ENCODE measurements at regions not wholly inside any gene's neighbourhood (a gene's known extent, or its start where the extent isn't known, plus 50 kb on each side); places are given as distances from the start of the nearest gene placed in this dataset.

DNA sequence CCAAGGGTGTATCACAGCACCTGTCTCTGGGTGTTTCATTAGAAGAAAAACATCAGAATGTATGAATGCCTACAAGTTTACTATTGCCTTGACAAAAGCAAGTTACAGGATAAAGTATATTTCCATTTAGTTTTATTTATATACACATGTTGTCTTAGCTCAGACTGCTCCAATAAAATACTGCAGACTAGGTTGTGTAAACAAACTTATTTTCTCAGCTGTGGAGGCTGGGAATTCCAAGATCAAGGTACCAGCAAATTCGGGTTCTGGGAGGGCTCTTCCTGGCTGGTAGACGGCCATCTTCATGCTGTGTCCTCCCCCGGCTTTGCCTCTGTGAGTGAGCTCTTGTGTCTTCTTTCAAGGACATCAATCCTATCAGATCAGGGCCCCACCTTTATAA, 77.1 kb upstream of the UNC5B start:
- TF ChIP-seq, protein P1, sequence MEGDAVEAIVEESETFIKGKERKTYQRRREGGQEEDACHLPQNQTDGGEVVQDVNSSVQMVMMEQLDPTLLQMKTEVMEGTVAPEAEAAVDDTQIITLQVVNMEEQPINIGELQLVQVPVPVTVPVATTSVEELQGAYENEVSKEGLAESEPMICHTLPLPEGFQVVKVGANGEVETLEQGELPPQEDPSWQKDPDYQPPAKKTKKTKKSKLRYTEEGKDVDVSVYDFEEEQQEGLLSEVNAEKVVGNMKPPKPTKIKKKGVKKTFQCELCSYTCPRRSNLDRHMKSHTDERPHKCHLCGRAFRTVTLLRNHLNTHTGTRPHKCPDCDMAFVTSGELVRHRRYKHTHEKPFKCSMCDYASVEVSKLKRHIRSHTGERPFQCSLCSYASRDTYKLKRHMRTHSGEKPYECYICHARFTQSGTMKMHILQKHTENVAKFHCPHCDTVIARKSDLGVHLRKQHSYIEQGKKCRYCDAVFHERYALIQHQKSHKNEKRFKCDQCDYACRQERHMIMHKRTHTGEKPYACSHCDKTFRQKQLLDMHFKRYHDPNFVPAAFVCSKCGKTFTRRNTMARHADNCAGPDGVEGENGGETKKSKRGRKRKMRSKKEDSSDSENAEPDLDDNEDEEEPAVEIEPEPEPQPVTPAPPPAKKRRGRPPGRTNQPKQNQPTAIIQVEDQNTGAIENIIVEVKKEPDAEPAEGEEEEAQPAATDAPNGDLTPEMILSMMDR (conservative IDR thresholded peaks at IDR 0.05), result no peak
- no peak for TF ChIP-seq EZH2 (IDR thresholded peaks at IDR 0.05; ENCODE audit: low read depth)
